Activated CD4-positive, alpha-beta T cell treated with anti-CD3 and anti-CD28 coated beads, Interleukin-2, amount 10 ng/mL, durations not matched to agents 7 days and 5 days (primary cell): ENCODE measurements at regions not wholly inside any gene's neighbourhood (a gene's known extent, or its start where the extent isn't known, plus 50 kb on each side); places are given as distances from the start of the nearest gene placed in this dataset.
A peak's percentile ranks its signal among the peaks of the same experiment; 100 is the strongest.

Experiments
- CTCF ChIA-PET: fragments of 350-600 bp; sonication (Branson Sonifier 250); formaldehyde crosslinking; loops from one replicate; lab custom pipeline; 2021; ENCODE audit warnings: antibody characterized with exemption; lab: Charles Lee
- POLR2A ChIA-PET: fragments of 350-600 bp; sonication (Branson Sonifier 250); formaldehyde crosslinking; loops from one replicate; lab custom pipeline; 2021; ENCODE audit warnings: antibody characterized with exemption; lab: Charles Lee
- DNase-seq: peaks from one replicate; pipeline ENCODE4 v3.0.0-alpha.2; 2020
- H3K27ac Mint-ChIP-seq: one replicate; pipeline ENCODE4 v1.8.0; 2021; ENCODE audit warnings: mild to moderate bottlenecking, moderate library complexity, mixed read lengths
- H3K27me3 Mint-ChIP-seq: one replicate; pipeline ENCODE4 v1.8.0; 2021; ENCODE audit warnings: mixed read lengths
- H3K36me3 Mint-ChIP-seq: one replicate; pipeline ENCODE4 v1.8.0; 2021; ENCODE audit warnings: low read depth, mixed read lengths
- H3K4me1 Mint-ChIP-seq: one replicate; pipeline ENCODE4 v1.8.0; 2021; ENCODE audit warnings: mixed read lengths
- H3K4me3 Mint-ChIP-seq: one replicate; pipeline ENCODE4 v1.8.0; 2021; ENCODE audit warnings: mild to moderate bottlenecking, moderate library complexity, mixed read lengths
- H3K9me3 Mint-ChIP-seq: one replicate; pipeline ENCODE4 v1.8.0; 2021; ENCODE audit warnings: mixed read lengths

GRCh38 chr15:68503213-68503612 is 71.2 kb upstream of the ITGA11 start:
- CTCF ChIA-PET = no interaction called here
- Mint-ChIP-seq H3K4me3 (no peak overlapping the region), H3K27me3 (no peaks in the 10 kb centered on the region), H3K27ac (no peak overlapping the region), H3K36me3 (no peaks in the 10 kb centered on the region), H3K9me3 (no peaks in the 10 kb centered on the region), H3K4me1 (peaks cover 8% of the 10 kb centered on the region)
- DNase-seq = no peak
- POLR2A ChIA-PET = no interaction called here

- Mint-ChIP-seq H3K9me3 (no peaks in the 10 kb centered on the region), H3K4me1 (peaks cover 8% of the 10 kb centered on the region), H3K36me3 (no peaks in the 10 kb centered on the region), H3K27me3 (no peaks in the 10 kb centered on the region), H3K27ac (no peak overlapping the region), H3K4me3 (no peak overlapping the region)
- CTCF ChIA-PET = no interaction called here
- POLR2A ChIA-PET = no interaction called here
- no peak for DNase-seq
Measured at GRCh38 chr15:68503791-68504680, 72.1 kb upstream of the ITGA11 start.

GRCh38 chr15:68504681-68505170 is 72.8 kb upstream of the ITGA11 start:
- H3K4me1 Mint-ChIP-seq = peaks cover 8% of the 10 kb centered on the region
- H3K9me3 Mint-ChIP-seq = no peaks in the 10 kb centered on the region
- POLR2A ChIA-PET = no interaction called here
- no peaks in the 10 kb centered on the region for H3K36me3 Mint-ChIP-seq
- H3K4me3 Mint-ChIP-seq = no peak overlapping the region
- H3K27ac Mint-ChIP-seq = peak overlapping the region; percentile 52
- CTCF ChIA-PET = no interaction called here
- no peaks in the 10 kb centered on the region for H3K27me3 Mint-ChIP-seq
- DNase-seq = no peak

- no peak overlapping the region for H3K27ac Mint-ChIP-seq
- no peak for DNase-seq
- H3K9me3 Mint-ChIP-seq = no peaks in the 10 kb centered on the region
- no peaks in the 10 kb centered on the region for H3K36me3 Mint-ChIP-seq
- POLR2A ChIA-PET = no interaction called here
- H3K27me3 Mint-ChIP-seq = peaks cover 2% of the 10 kb centered on the region
- H3K4me3 Mint-ChIP-seq = no peak overlapping the region
- peaks cover 8% of the 10 kb centered on the region for H3K4me1 Mint-ChIP-seq
- CTCF ChIA-PET = interaction anchor here (0.6 kb wide), 1 partner anchor 29 kb away, joined by 3 read pairs; no protein-coding TSS in a partner anchor
Measured at GRCh38 chr15:68506071-68506470, 72.7 kb upstream of the CORO2B start.

- H3K4me1 Mint-ChIP-seq = peaks cover 8% of the 10 kb centered on the region
- H3K27me3 Mint-ChIP-seq = peaks cover 12% of the 10 kb centered on the region
- H3K4me3 Mint-ChIP-seq = no peak overlapping the region
- no peak for DNase-seq
- no peaks in the 10 kb centered on the region for H3K9me3 Mint-ChIP-seq
- ChIA-PET POLR2A (no interaction called here), CTCF (interaction anchor here (1.2 kb wide), 1 partner anchor 18 kb away, joined by 3 read pairs; no protein-coding TSS in a partner anchor)
- H3K36me3 Mint-ChIP-seq = no peaks in the 10 kb centered on the region
- no peak overlapping the region for H3K27ac Mint-ChIP-seq
Measured at GRCh38 chr15:68507447-68507846, 71.3 kb upstream of the CORO2B start.

- Mint-ChIP-seq H3K4me3 (no peak overlapping the region), H3K27me3 (peaks cover 21% of the 10 kb centered on the region), H3K27ac (no peak overlapping the region), H3K36me3 (no peaks in the 10 kb centered on the region), H3K9me3 (peaks cover 6% of the 10 kb centered on the region), H3K4me1 (peaks cover 8% of the 10 kb centered on the region)
- DNase-seq = no peak
- ChIA-PET CTCF (no interaction called here), POLR2A (no interaction called here)
Measured at GRCh38 chr15:68508485-68509189, 70.2 kb upstream of the CORO2B start.

- peaks cover 25% of the 10 kb centered on the region for H3K27me3 Mint-ChIP-seq
- POLR2A ChIA-PET = no interaction called here
- H3K27ac Mint-ChIP-seq = no peak overlapping the region
- no peak overlapping the region for H3K4me3 Mint-ChIP-seq
- no peaks in the 10 kb centered on the region for H3K4me1 Mint-ChIP-seq
- DNase-seq = no peak
- H3K36me3 Mint-ChIP-seq = no peaks in the 10 kb centered on the region
- peaks cover 6% of the 10 kb centered on the region for H3K9me3 Mint-ChIP-seq
- CTCF ChIA-PET = no interaction called here
Measured at GRCh38 chr15:68510558-68510957, 68.2 kb upstream of the CORO2B start.

- DNase-seq = no peak
- ChIA-PET POLR2A (no interaction called here), CTCF (no interaction called here)
- no peak overlapping the region for H3K4me3 Mint-ChIP-seq
- H3K36me3 Mint-ChIP-seq = no peaks in the 10 kb centered on the region
- H3K4me1 Mint-ChIP-seq = no peaks in the 10 kb centered on the region
- peaks cover 6% of the 10 kb centered on the region for H3K9me3 Mint-ChIP-seq
- H3K27ac Mint-ChIP-seq = no peak overlapping the region
- peaks cover 29% of the 10 kb centered on the region for H3K27me3 Mint-ChIP-seq
Measured at GRCh38 chr15:68511073-68511991, 67.5 kb upstream of the CORO2B start.

GRCh38 chr15:68512052-68512451 is 66.7 kb upstream of the CORO2B start:
- ChIA-PET CTCF (no interaction called here), POLR2A (no interaction called here)
- peaks cover 31% of the 10 kb centered on the region for H3K27me3 Mint-ChIP-seq
- H3K4me1 Mint-ChIP-seq = no peaks in the 10 kb centered on the region
- no peak overlapping the region for H3K4me3 Mint-ChIP-seq
- H3K27ac Mint-ChIP-seq = no peak overlapping the region
- no peak for DNase-seq
- peaks cover 6% of the 10 kb centered on the region for H3K9me3 Mint-ChIP-seq
- no peaks in the 10 kb centered on the region for H3K36me3 Mint-ChIP-seq

- POLR2A ChIA-PET = no interaction called here
- Mint-ChIP-seq H3K36me3 (no peaks in the 10 kb centered on the region), H3K27me3 (peaks cover 31% of the 10 kb centered on the region), H3K9me3 (peaks cover 6% of the 10 kb centered on the region), H3K4me3 (no peak overlapping the region), H3K27ac (no peak overlapping the region), H3K4me1 (no peaks in the 10 kb centered on the region)
- no peak for DNase-seq
- CTCF ChIA-PET = no interaction called here
Measured at GRCh38 chr15:68512598-68512997, 66.2 kb upstream of the CORO2B start.

GRCh38 chr15:68515371-68516095 is 63.3 kb upstream of the CORO2B start:
- peaks cover 48% of the 10 kb centered on the region for H3K27me3 Mint-ChIP-seq
- peaks cover 6% of the 10 kb centered on the region for H3K9me3 Mint-ChIP-seq
- DNase-seq = no peak
- H3K27ac Mint-ChIP-seq = no peak overlapping the region
- H3K4me1 Mint-ChIP-seq = no peaks in the 10 kb centered on the region
- ChIA-PET CTCF (no interaction called here), POLR2A (no interaction called here)
- H3K4me3 Mint-ChIP-seq = no peak overlapping the region
- no peaks in the 10 kb centered on the region for H3K36me3 Mint-ChIP-seq

- no peak overlapping the region for H3K4me3 Mint-ChIP-seq
- no peaks in the 10 kb centered on the region for H3K4me1 Mint-ChIP-seq
- no peak overlapping the region for H3K27ac Mint-ChIP-seq
- POLR2A ChIA-PET = no interaction called here
- no peaks in the 10 kb centered on the region for H3K36me3 Mint-ChIP-seq
- DNase-seq = no peak
- CTCF ChIA-PET = no interaction called here
- peaks cover 49% of the 10 kb centered on the region for H3K27me3 Mint-ChIP-seq
- H3K9me3 Mint-ChIP-seq = peaks cover 6% of the 10 kb centered on the region
Measured at GRCh38 chr15:68517285-68517761, 61.5 kb upstream of the CORO2B start.
